RPMI8226 (cell line): ENCODE measurements at regions not wholly inside any gene's neighbourhood (a gene's known extent, or its start where the extent isn't known, plus 50 kb on each side); places are given as distances from the start of the nearest gene placed in this dataset.
"Not testable (repeated sequence)": the region's sequence is repeated elsewhere in the genome, so short reads cannot be mapped to it uniquely, and the experiment has no call there.

Source experiments
- DNase-seq: peaks from one replicate; pipeline ENCODE4 v3.0.0-alpha.2; 2015

DNA sequence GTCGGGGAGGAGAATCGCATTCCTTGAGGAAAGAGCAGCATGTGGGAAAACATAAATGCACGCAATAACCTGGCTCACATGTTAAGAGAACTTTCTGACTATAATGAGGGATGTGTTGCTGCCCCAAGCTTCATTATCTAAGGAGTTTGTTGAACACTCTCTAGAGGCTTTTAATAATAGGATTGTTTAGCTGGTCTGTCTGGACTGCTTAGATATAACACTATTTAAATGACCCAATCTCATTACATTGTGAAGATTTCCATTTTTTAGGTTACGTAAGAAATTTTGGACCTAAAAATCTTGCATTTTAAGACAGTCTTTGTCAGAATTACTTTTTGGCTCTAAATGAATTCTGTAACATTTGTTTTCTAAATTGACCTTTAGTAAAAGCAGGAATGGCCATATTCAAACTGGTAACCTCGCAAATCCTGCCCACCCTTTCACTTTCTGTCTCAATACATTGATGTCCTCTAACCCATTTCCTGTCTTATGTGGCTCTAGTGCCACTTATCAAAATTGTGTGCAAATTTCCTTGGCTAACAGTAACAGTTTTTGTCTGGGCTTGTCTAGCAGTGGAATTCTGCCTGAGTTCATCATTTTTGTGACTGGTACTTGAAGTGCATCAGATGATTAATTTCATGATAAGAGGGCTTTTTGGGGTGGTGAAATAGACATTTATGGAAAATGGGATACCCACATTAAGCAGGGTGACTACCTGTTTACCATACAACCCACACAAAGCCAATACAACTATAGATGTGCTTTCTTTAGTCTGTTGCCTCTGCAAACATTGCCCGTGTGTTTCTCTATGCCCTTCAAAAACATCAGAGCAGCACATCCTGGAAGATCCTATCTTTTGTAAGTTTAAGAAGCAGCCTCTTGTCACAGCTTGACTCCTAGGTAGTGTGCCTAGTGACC is 61.6 kb upstream of the IKBKE start:
- DNase-seq: not testable (repeated sequence)

DNA sequence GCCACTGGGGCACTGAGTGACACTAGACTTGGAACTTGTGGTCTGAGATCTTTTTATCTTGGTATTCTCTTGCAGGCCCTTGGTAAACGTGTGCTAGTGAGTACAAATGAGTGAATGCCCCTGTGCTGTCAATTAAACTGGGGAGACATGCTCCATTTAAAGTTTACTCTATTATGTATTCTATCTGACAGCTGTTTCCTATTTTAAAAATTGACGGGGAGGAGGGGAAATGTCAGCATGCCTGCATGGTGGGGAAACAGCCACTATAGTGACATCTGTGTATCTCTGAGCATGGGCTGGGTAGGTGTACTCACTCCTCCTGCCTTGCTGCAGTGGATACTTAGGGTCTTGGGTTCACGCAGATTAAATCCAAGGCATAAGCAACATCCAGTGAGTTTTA is 59.0 kb upstream of the IKBKE start:
- no peak for DNase-seq

DNA sequence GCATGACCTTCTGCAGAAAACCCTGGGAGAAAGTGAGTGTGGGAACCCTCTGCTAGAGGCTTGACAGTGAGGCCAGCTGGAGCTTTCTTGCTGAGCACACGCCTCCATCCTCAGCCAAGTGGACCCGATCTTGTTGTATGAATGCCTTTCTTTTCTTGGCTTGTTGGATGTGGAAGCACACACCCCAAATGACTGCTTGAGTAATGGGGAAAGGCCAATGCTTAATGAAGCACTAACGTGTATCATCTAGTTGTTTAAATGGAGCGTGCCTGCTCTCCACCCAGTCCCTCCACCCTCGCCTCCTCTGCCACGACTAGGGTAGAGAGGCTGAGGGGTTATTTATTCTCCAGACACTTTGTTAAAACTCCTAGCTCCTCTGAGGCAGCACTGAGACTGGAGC is 54.3 kb upstream of the IKBKE start:
- DNase-seq: no peak

GRCh38 chr1:206417774-206418614 is 52.3 kb upstream of the IKBKE start:
- DNase-seq: no peak

GRCh38 chr1:206419250-206419649 is 51.0 kb upstream of the IKBKE start:
- DNase-seq: no peak

GRCh38 chr1:206419783-206420182 is 50.5 kb upstream of the IKBKE start:
- DNase-seq: no peak

DNA sequence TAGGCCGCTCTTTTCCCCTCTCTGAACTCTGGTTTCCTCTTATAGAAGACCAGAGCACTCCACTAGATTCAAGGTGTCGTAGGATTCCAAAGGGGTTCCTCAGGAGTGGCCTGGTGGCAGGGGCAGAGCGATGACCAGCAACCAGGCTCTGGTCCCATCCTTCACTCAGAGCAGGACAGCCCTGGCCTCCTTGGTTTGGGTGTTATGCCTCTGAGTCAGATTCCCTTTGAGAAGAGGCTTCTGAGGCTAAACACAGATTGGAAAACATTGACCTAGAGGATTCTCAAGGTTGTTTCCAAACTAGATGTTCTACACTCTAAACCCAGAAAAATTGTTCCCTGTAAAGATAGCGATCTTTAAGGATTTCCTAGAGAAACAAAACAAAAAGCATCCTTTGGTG is 49.8 kb upstream of the IKBKE start:
- DNase-seq: no peak
